ENCODE measurements at regions not wholly inside any gene's neighbourhood (a gene's known extent, or its start where the extent isn't known, plus 50 kb on each side); places are given as distances from the start of the nearest gene placed in this dataset.

DNA sequence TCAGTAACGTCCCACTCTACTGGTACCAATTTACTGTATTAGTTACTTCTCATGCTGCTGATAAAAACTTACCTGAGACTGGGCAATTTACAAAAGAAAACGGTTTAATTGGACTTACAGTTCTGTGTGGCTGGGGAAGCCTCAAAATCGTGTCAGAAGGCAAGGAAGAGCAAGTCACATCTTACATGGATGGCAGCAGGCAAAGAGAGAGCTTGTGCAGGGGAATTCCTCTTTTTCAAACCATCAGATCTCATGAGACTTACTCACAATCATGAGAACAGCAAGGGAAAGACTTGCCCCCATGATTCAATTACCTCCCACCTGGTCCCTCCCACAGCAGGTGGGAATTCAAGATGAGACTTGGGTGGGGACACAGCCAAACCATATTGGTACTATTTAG lies 908.2 kb upstream of the NR2F2 start:
- WGBS (ENCODE audit: low lambda C conversion rate): under 1% methylated on average over 3 of the region's 3 CpGs
- CTCF ChIA-PET: no interaction called here

More for the DNA sequence above, 908.2 kb upstream of the NR2F2 start:
- TF ChIP-seq NRF1 (IDR thresholded peaks at IDR 0.05; ENCODE audit: low read depth, low read length) (no peak), YY1 (IDR thresholded peaks at IDR 0.05; ENCODE audit: low read depth) (no peak), RAD21 (IDR thresholded peaks at IDR 0.05; ENCODE audit: low read length) (no peak), EZH2phosphoT487 (IDR thresholded peaks at IDR 0.05; ENCODE audit: borderline replicate concordance, low read depth) (no peak), GABPA (IDR thresholded peaks at IDR 0.05; ENCODE audit: low read depth) (no peak), FOXM1 (IDR thresholded peaks at IDR 0.05; ENCODE audit: low read depth) (no peak), SIN3A (IDR thresholded peaks at IDR 0.05; ENCODE audit: borderline replicate concordance, low read depth, low read length) (no peak), RFX5 (IDR thresholded peaks at IDR 0.05; ENCODE audit: low read length) (no peak), TCF12 (IDR thresholded peaks at IDR 0.05) (no peak), SMC3 (IDR thresholded peaks at IDR 0.05; ENCODE audit: low read depth, low read length) (no peak), RXRA (IDR thresholded peaks at IDR 0.05; ENCODE audit: borderline replicate concordance, low read depth) (no peak), ELF1 (IDR thresholded peaks at IDR 0.05) (no peak), NFIC (IDR thresholded peaks at IDR 0.05; ENCODE audit: borderline replicate concordance) (no peak), FOXJ3 (CRISPR knock-in tag; IDR thresholded peaks at IDR 0.05) (no peak), EP300 (IDR thresholded peaks at IDR 0.05; ENCODE audit: borderline replicate concordance in 1 of 2, low read depth in 1 of 2, low read length in 1 of 2) (no peak), CHD2 (IDR thresholded peaks at IDR 0.05; ENCODE audit: low read length, partially characterized antibody) (no peak), MXI1 (IDR thresholded peaks at IDR 0.05; ENCODE audit: low read depth, low read length) (no peak)
- TF ChIP-seq, protein P1, sequence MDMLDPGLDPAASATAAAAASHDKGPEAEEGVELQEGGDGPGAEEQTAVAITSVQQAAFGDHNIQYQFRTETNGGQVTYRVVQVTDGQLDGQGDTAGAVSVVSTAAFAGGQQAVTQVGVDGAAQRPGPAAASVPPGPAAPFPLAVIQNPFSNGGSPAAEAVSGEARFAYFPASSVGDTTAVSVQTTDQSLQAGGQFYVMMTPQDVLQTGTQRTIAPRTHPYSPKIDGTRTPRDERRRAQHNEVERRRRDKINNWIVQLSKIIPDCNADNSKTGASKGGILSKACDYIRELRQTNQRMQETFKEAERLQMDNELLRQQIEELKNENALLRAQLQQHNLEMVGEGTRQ (IDR thresholded peaks at IDR 0.05; ENCODE audit: borderline replicate concordance, low read depth, low read length): no peak
- TF ChIP-seq, protein P2, sequence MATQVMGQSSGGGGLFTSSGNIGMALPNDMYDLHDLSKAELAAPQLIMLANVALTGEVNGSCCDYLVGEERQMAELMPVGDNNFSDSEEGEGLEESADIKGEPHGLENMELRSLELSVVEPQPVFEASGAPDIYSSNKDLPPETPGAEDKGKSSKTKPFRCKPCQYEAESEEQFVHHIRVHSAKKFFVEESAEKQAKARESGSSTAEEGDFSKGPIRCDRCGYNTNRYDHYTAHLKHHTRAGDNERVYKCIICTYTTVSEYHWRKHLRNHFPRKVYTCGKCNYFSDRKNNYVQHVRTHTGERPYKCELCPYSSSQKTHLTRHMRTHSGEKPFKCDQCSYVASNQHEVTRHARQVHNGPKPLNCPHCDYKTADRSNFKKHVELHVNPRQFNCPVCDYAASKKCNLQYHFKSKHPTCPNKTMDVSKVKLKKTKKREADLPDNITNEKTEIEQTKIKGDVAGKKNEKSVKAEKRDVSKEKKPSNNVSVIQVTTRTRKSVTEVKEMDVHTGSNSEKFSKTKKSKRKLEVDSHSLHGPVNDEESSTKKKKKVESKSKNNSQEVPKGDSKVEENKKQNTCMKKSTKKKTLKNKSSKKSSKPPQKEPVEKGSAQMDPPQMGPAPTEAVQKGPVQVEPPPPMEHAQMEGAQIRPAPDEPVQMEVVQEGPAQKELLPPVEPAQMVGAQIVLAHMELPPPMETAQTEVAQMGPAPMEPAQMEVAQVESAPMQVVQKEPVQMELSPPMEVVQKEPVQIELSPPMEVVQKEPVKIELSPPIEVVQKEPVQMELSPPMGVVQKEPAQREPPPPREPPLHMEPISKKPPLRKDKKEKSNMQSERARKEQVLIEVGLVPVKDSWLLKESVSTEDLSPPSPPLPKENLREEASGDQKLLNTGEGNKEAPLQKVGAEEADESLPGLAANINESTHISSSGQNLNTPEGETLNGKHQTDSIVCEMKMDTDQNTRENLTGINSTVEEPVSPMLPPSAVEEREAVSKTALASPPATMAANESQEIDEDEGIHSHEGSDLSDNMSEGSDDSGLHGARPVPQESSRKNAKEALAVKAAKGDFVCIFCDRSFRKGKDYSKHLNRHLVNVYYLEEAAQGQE (IDR thresholded peaks at IDR 0.05; ENCODE audit: low read depth, low read length): no peak
- TF ChIP-seq, protein P3, sequence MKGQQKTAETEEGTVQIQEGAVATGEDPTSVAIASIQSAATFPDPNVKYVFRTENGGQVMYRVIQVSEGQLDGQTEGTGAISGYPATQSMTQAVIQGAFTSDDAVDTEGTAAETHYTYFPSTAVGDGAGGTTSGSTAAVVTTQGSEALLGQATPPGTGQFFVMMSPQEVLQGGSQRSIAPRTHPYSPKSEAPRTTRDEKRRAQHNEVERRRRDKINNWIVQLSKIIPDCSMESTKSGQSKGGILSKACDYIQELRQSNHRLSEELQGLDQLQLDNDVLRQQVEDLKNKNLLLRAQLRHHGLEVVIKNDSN (IDR thresholded peaks at IDR 0.05; ENCODE audit: borderline replicate concordance, low read depth): no peak
- no peaks in the 10 kb centered on the region for H3K27me3 ChIP-seq (ENCODE audit: insufficient read depth)
- no peaks in the 10 kb centered on the region for H3K9me2 ChIP-seq
- no peak overlapping the region for H3K9ac ChIP-seq
- no peaks in the 10 kb centered on the region for H3K79me2 ChIP-seq (ENCODE audit: insufficient read depth)
- H3K36me3 ChIP-seq (replicated peaks in 1 of 2; ENCODE audit: control insufficient read depth in 1 of 2, insufficient read depth in 2 of 2, low read length in 1 of 2): no peaks in the 10 kb centered on the region
- no peak overlapping the region for H3K4me2 ChIP-seq
- H3K4me3 ChIP-seq (ENCODE audit: low read depth in 2 of 2, low read length in 1 of 2): no peak overlapping the region
- POLR2A ChIA-PET: no interaction called here
- no peaks in the 10 kb centered on the region for H3K4me1 ChIP-seq (ENCODE audit: control insufficient read depth in 1 of 2, insufficient read depth in 2 of 2, low read depth in 1 of 2, low read length in 1 of 2)
- no peaks in the 10 kb centered on the region for H4K20me1 ChIP-seq (ENCODE audit: insufficient read depth)
- H3K9me3 ChIP-seq: no peaks in the 10 kb centered on the region
- H2AFZ ChIP-seq (ENCODE audit: low read depth): no peak overlapping the region
- H3F3A ChIP-seq (replicated peaks; ENCODE audit: insufficient read depth): no peaks in the 10 kb centered on the region
- no peak overlapping the region for H3K27ac ChIP-seq (ENCODE audit: low read depth in 2 of 2, low read length in 1 of 2)
- no peak for DNase-seq
